HG03521 (cell line): ENCODE measurements at regions not wholly inside any gene's neighbourhood (a gene's known extent, or its start where the extent isn't known, plus 50 kb on each side); places are given as distances from the start of the nearest gene placed in this dataset.
"Not testable (repeated sequence)": the region's sequence is repeated elsewhere in the genome, so short reads cannot be mapped to it uniquely, and the experiment has no call there.

Experiments used
- ATAC-seq: cut with Tn5 transposase; IDR thresholded peaks from one replicate; pipeline ENCODE4 v1.9.1; 2021; ENCODE audit warnings: mild to moderate bottlenecking, moderate library complexity; ENCODE audit not compliant: unreplicated experiment

- no peak for ATAC-seq
Observed at GRCh38 chr3:21256932-21257331, 494.1 kb downstream of the ZNF385D start.

DNA sequence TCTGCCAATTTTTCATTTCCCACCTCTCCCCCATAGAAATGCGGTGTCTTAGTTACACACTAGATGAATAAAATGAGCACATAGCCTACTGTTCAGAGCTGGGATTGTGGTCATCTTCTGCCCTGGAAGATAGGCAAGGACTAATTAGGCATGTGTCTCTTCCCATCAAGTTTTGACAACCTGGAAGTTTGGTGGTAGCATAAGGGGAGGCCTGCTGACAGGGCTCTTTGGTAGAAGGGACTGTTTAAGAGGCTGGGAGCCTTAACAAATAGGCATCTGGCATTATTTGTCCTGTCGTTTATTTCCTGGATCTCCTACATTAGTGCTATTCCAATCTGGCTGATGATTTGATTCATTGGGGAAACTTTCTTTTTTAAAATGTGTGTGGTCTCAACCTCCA lies 512.3 kb downstream of the ZNF385D start:
- ATAC-seq, result no peak

GRCh38 chr3:21237638-21238037 lies 513.4 kb downstream of the ZNF385D start:
- no peak for ATAC-seq

DNA sequence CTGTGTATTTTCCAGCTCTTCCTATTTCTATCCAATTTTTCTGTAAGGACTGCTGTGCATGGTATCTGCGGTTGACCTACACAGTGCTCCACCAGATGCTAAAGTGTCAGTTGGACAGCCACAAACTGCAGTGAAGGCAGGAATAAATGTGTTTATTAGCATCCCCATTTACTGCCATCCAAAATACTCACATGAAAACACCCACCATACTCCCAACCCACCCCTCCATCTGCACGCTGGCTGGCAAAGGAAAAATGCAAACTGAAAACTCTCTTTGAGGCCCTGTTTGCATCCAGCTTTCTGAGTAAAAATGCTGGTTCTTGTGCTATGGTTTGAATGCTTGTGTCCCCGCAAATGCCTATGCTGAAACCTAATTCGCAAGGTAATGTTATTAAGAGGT lies 515.5 kb downstream of the ZNF385D start:
- ATAC-seq, result no peak

DNA sequence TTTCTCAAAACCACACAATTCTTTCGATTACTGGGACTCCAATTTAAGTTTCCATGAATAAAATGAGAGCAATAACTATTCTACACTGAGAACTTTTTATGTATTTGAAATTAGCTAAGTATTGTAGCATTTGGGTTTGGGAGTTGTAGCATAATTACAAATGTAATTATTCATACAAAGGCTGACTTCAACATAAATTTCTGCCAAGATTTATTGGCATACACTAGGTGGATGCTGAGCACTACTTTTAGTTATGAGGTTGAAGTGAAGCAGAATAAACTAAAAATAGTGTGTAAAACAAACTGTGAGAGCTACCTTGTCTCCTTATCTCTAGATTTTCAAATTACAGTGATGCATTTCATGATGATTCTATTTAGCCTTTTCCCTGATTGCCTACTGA lies 516.1 kb downstream of the ZNF385D start:
- no peak for ATAC-seq

DNA sequence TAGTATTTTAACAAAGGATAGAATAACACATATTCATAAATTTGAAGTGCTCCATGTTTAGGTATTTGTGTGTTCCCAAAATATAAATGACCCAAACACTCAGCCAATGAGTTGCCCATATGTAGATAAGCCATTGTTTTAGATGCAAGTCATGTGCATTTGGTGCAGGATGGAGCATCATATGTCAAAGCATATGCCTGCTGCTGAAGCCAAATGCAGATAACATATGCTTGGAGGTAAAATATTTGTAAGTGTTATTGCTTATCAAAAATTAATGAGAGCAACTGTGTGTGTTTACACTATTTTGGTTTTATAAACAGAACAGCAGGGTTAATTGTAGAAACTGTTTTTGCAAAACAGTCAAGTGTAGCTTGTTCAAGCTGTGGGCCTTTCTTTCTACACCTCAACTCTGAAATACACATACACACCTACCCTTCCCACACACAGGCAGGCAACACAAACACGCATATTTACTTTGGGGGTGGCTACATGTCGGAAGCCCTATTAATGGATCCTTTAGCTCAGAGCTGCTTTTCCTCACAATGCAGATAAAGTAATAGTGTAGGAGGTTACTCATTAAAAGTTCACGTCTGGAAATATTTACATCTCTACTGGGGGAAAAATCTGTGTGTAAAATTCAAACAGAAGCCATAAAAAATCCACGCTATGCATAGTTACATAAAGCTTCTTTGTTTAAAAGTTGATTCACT lies 521.4 kb downstream of the ZNF385D start:
- no peak for ATAC-seq

DNA sequence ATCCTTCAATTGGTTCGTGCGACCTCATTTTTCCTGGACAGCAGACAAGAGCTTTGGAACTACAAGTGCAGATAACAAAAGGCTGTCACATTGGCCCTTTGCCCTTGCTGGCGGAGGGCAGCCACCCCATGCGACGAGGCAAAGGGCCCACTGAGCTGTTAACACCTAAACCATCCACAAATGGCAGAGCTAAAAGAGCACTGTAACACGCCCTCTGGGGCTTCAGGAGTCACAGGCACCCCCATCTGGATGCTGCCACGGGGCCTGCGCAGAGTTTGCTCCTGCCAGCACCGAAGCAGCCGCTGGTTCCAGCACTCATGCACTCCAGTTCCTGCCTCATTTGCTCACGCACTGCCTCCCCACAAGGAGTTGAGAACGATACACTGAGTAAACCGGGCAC lies 524.9 kb downstream of the ZNF385D start:
- no peak for ATAC-seq

- no peak for ATAC-seq
Observed at GRCh38 chr3:21220944-21221343, 530.1 kb downstream of the ZNF385D start.

DNA sequence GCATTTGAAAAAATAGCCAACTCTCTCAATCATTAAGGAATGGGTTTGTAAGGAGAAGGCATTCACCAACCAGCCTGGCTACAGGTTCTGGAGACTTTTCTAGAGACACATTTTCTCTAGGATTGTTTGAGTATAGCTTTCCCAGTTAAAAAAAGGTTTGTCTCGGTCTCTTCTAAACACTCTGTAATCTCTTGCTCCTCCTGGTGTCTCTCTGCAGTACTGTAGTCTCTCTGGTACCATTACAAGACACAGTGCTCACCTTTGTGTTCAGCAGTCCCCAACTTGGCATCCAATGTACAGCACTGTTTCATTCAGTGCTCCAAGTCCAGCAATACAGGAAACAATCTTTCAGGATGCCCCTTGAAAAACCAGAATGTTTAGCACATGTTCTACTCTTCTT lies 534.4 kb downstream of the ZNF385D start:
- ATAC-seq, result no peak

- not testable (repeated sequence) for ATAC-seq
Observed at GRCh38 chr3:21204122-21204521, 546.9 kb downstream of the ZNF385D start.

DNA sequence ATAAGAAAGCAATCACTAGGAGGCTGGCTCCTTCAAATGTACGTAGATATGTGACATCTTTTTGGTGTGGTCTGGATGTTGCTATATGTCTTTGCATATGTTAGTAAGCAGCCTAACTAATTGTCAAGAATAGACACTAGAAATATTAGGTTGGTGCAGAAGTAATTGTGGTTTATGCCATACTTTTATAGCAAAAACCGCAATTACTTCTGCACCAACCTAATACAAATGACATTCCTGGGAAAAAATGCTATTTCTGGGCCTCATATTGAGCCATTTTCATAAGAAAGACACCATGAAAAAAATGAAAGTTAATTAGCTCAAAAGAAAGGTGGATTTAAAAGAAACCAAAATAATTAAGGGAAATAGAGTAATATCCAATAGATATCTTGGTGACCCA lies 555.8 kb downstream of the ZNF385D start:
- ATAC-seq, result no peak

DNA sequence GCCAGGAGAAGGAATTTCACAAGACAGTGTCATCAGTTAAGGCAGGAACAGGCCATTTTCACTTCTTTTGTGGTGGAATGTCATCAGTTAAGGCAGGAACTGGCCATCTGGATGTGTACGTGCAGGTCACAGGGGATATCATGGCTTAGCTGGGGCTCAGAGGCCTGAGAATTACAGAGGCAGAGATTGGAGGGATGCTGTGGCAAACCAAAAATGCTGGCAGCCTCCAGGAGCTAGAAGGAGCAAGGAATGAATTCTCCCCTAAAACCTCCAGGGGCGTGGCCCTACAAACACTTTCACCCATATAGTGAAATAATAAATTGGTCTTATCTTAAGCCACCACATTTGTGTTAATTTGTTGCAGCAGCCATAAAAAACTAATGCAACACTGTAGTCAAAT lies 557.0 kb downstream of the ZNF385D start:
- not testable (repeated sequence) for ATAC-seq

DNA sequence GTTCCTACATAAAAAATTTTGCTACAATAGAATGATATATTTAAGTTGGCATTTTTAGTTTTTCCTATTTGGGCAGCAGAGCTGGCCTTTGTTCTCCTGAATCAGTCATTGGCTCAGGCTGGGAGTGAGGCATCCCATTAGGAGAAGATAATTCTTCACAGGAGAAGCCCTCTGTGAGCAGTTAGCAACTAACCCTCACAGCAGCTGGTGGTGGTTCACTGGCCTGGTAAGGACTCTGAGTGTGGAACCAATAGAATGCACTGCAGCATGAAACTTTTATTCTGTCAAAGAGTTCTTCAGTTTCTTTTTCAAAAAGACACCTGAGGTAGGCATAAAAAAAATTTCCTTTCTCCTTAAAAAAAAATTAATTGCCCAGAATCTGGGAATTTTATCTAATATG lies 562.6 kb downstream of the ZNF385D start:
- no peak for ATAC-seq

DNA sequence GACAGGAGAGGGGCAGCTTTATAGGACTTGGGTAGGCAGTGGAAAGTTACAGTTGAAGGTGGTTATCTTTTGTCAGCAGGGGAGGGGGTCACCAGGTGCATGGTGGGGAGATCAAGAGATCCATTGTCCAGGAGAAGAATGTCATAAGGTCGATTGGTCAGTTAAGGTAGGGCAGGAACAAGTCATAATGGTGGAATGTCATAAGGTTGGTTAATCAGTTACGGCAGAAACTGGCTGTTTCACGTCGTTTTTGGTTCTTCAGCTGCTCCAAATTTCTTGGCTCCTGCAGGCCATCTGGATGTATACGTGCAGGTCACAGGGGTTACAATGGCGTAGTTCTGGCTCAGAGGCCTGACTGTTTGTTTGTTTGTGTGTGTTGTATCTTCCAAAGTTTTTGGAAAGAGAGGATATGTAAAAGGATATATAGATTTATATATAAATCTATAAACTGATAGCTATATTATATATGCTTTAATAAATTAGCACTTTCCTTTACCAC lies 565.1 kb downstream of the ZNF385D start:
- ATAC-seq, result no peak

GRCh38 chr3:21174461-21174860 lies 576.5 kb downstream of the ZNF385D start:
- ATAC-seq, result no peak

- no peak for ATAC-seq
Observed at GRCh38 chr3:21170964-21171363, 580.0 kb downstream of the ZNF385D start.

- ATAC-seq, result no peak
Observed at GRCh38 chr3:21169948-21170347, 581.1 kb downstream of the ZNF385D start.

DNA sequence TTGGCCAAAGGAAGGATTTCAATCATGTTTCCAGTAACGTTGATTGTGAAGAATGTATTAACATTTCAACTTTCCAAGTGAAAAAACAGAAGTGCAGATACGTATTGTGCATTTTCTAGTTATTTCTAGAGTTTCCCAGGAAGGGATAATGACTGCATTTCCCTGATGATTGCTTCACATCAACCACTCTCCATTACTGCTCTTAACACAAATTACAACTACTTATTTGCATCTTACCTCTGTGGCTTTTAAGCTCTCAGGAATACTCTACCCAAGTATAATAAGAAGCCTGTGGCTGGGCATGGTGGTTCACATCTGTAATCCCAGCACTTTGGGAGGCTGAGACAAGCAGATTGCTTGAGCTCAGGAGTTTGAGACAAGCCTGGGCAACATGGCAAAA lies 582.5 kb downstream of the ZNF385D start:
- ATAC-seq, result no peak

GRCh38 chr3:21163956-21164355 lies 587.1 kb downstream of the ZNF385D start:
- no peak for ATAC-seq

DNA sequence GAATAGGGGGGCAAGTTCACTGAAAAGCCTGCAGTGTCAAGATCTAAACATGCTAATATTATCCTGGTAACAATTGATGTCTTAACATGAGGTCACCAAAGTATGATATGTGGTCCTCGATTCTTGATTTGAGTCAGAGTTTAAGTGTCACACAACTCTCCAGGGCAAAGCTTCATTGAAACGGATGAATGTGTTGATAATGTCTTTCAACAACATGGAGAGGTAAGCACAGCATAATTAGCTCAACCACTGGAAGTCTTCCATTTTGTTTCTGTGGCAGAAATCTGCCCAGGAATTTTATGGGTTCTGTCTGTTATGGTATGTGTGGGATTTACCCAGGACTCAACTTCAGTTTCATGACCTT lies 591.5 kb downstream of the ZNF385D start:
- ATAC-seq, result no peak

GRCh38 chr3:21158861-21159542 lies 592.0 kb downstream of the ZNF385D start:
- ATAC-seq, result no peak

DNA sequence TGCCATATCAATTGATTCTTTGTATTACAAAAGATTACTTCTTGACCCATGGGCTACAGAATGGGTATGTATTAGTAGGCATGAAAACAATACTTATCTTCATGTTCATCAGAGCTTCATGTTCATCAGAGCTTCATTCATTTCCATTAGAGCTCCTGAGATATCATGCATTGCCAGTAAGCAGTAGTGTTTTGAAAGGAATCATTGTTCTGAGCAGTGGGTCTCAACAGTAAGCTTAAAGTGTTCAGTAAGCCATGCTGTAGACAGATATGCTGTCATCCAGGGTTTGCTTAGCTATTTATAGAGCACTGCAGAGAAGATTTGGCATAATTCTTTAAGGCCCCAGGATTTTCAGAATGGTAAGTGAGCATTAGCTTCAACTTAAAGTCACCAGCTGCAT lies 596.1 kb downstream of the ZNF385D start:
- no peak for ATAC-seq

GRCh38 chr3:21152555-21152954 lies 598.5 kb downstream of the ZNF385D start:
- ATAC-seq, result no peak
